ENCODE measurements at regions not wholly inside any gene's neighbourhood (a gene's known extent, or its start where the extent isn't known, plus 50 kb on each side); places are given as distances from the start of the nearest gene placed in this dataset.

DNA sequence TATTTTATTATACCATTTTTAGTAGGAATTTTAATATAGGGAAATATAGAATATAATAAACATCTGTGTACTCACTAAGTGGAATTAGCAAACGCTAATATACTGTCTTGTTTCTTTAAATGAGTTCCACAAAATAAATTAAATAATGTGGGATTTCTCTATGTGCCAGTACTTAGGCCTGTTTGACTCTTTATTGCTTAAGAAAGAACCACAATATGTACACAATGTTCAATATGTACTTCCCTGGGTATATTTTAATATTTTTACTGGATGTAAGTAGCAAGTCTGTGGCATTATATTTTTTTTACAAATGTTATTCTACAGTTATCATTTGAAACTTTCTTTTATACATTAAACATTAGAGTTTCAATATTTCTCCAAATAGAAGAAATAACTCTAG is 92.5 kb upstream of the CARD18 start:
- H2AFZ ChIP-seq (ENCODE audit: insufficient read depth, low read depth, low read length, poor library complexity, severe bottlenecking) = no peak overlapping the region
- no peaks in the 10 kb centered on the region for H3K79me2 ChIP-seq (ENCODE audit: control insufficient read depth, insufficient read depth, low read length)
- no peaks in the 10 kb centered on the region for H4K20me1 ChIP-seq (ENCODE audit: control insufficient read depth, insufficient read depth, low read length, poor library complexity, severe bottlenecking)
- no peak overlapping the region for H3K4me3 ChIP-seq (ENCODE audit: control extremely low read depth in 1 of 5, extremely low read depth in 1 of 5, insufficient read depth in 1 of 5, low read depth in 2 of 5, low read length in 4 of 5)
- no peak overlapping the region for H3K27ac Mint-ChIP-seq
- no peaks in the 10 kb centered on the region for H3K4me1 ChIP-seq (ENCODE audit: control insufficient read depth in 2 of 2, insufficient read depth in 2 of 2, low read length in 2 of 2)
- TF ChIP-seq, protein P1, sequence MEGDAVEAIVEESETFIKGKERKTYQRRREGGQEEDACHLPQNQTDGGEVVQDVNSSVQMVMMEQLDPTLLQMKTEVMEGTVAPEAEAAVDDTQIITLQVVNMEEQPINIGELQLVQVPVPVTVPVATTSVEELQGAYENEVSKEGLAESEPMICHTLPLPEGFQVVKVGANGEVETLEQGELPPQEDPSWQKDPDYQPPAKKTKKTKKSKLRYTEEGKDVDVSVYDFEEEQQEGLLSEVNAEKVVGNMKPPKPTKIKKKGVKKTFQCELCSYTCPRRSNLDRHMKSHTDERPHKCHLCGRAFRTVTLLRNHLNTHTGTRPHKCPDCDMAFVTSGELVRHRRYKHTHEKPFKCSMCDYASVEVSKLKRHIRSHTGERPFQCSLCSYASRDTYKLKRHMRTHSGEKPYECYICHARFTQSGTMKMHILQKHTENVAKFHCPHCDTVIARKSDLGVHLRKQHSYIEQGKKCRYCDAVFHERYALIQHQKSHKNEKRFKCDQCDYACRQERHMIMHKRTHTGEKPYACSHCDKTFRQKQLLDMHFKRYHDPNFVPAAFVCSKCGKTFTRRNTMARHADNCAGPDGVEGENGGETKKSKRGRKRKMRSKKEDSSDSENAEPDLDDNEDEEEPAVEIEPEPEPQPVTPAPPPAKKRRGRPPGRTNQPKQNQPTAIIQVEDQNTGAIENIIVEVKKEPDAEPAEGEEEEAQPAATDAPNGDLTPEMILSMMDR (IDR thresholded peaks at IDR 0.05) = no peak
- no peak for TF ChIP-seq EZH2 (IDR thresholded peaks at IDR 0.05; ENCODE audit: borderline replicate concordance, insufficient read depth, low read depth, low read length, poor library complexity, severe bottlenecking)
- H3K9me3 ChIP-seq (ENCODE audit: control extremely low read depth in 1 of 3, control insufficient read depth in 2 of 3, insufficient read depth in 1 of 3, low read length in 2 of 3) = no peaks in the 10 kb centered on the region
- no CpG with 5 or more reads among the region's 1 CpG for WGBS (ENCODE audit: insufficient coverage)
- H3K4me2 ChIP-seq (replicated peaks; ENCODE audit: low read depth, low read length, poor library complexity, severe bottlenecking) = no peak overlapping the region
- H3K27ac ChIP-seq (ENCODE audit: low read length in 2 of 2) = no peak overlapping the region
- no peak overlapping the region for H3K9ac ChIP-seq (ENCODE audit: low read length)
- DNase-seq (no peak), ATAC-seq (ENCODE audit: low read depth) (no peak)
- intact Hi-C loops (cut with micrococcal nuclease) = no loop called here
- H3K4me1 Mint-ChIP-seq = no peaks in the 10 kb centered on the region
- no peaks in the 10 kb centered on the region for H3K27me3 ChIP-seq (replicated peaks in 1 of 4; ENCODE audit: control extremely low read depth in 1 of 4, control insufficient read depth in 3 of 4, insufficient read depth in 4 of 4, low read length in 3 of 4)
- ChIA-PET CTCF (no interaction called here), POLR2A (no interaction called here)
- H3K27me3 Mint-ChIP-seq = no peaks in the 10 kb centered on the region
- H3K36me3 ChIP-seq (replicated peaks in 1 of 2; ENCODE audit: control extremely low read depth in 1 of 2, control insufficient read depth in 1 of 2, extremely low read depth in 1 of 2, insufficient read depth in 2 of 2, low read length in 1 of 2) = no peaks in the 10 kb centered on the region
- H3K4me3 Mint-ChIP-seq = no peak overlapping the region
- H3K9me3 Mint-ChIP-seq (ENCODE audit: insufficient read depth) = no peaks in the 10 kb centered on the region

DNA sequence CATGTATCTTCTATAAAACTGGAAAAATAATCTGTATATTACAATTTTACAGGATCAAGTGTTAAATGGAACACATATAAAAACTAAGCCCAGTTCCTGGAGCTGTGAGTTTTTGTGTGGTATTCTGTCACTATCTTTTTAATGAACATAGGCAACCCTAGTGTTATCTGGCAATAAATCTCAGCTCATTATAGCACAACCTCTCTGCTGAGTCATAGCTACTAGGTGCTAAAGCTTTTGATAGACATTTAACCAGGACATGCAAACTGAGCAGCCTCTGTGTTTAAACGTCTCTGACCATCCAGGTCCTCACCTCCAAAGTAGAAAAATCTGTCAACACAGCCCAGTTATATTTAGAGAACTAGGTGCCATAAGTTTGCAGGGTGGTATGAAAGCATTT is 91.0 kb upstream of the CARD18 start:
- WGBS (ENCODE audit: insufficient coverage) = no CpG with 5 or more reads among the region's 1 CpG
- H3K4me1 Mint-ChIP-seq = no peaks in the 10 kb centered on the region
- no peaks in the 10 kb centered on the region for H3K36me3 ChIP-seq (replicated peaks in 1 of 2; ENCODE audit: control extremely low read depth in 1 of 2, control insufficient read depth in 1 of 2, extremely low read depth in 1 of 2, insufficient read depth in 2 of 2, low read length in 1 of 2)
- no peak overlapping the region for H3K4me2 ChIP-seq (replicated peaks; ENCODE audit: low read depth, low read length, poor library complexity, severe bottlenecking)
- no peaks in the 10 kb centered on the region for H3K79me2 ChIP-seq (ENCODE audit: control insufficient read depth, insufficient read depth, low read length)
- intact Hi-C loops (cut with micrococcal nuclease) = no loop called here
- DNase-seq (no peak), ATAC-seq (ENCODE audit: low read depth) (no peak)
- H3K27me3 ChIP-seq (replicated peaks in 1 of 4; ENCODE audit: control extremely low read depth in 1 of 4, control insufficient read depth in 3 of 4, insufficient read depth in 4 of 4, low read length in 3 of 4) = no peaks in the 10 kb centered on the region
- H3K27ac ChIP-seq (ENCODE audit: low read length in 2 of 2) = no peak overlapping the region
- H3K4me3 Mint-ChIP-seq = no peak overlapping the region
- no peaks in the 10 kb centered on the region for H3K4me1 ChIP-seq (ENCODE audit: control insufficient read depth in 2 of 2, insufficient read depth in 2 of 2, low read length in 2 of 2)
- no peak overlapping the region for H2AFZ ChIP-seq (ENCODE audit: insufficient read depth, low read depth, low read length, poor library complexity, severe bottlenecking)
- H3K27me3 Mint-ChIP-seq = no peaks in the 10 kb centered on the region
- CTCF ChIA-PET = no interaction called here
- no peak for TF ChIP-seq EZH2 (IDR thresholded peaks at IDR 0.05; ENCODE audit: borderline replicate concordance, insufficient read depth, low read depth, low read length, poor library complexity, severe bottlenecking)
- TF ChIP-seq, protein P1 (IDR thresholded peaks at IDR 0.05) = no peak
- H3K9me3 Mint-ChIP-seq (ENCODE audit: insufficient read depth) = no peaks in the 10 kb centered on the region
- no peak overlapping the region for H3K4me3 ChIP-seq (ENCODE audit: control extremely low read depth in 1 of 5, extremely low read depth in 1 of 5, insufficient read depth in 1 of 5, low read depth in 2 of 5, low read length in 4 of 5)
- H3K27ac Mint-ChIP-seq = no peak overlapping the region
- H3K9me3 ChIP-seq (ENCODE audit: control extremely low read depth in 1 of 3, control insufficient read depth in 2 of 3, insufficient read depth in 1 of 3, low read length in 2 of 3) = no peaks in the 10 kb centered on the region
- POLR2A ChIA-PET = no interaction called here
- no peak overlapping the region for H3K9ac ChIP-seq (ENCODE audit: low read length)
- H4K20me1 ChIP-seq (ENCODE audit: control insufficient read depth, insufficient read depth, low read length, poor library complexity, severe bottlenecking) = no peaks in the 10 kb centered on the region

Measured in B cell (primary cell).